ENCODE measurements at regions not wholly inside any gene's neighbourhood (a gene's known extent, or its start where the extent isn't known, plus 50 kb on each side); places are given as distances from the start of the nearest gene placed in this dataset.
"Not testable (repeated sequence)": the region's sequence is repeated elsewhere in the genome, so short reads cannot be mapped to it uniquely, and the experiment has no call there.

GRCh38 chr14:38367922-38368321 is 112.0 kb upstream of the CLEC14A start:
- Histone ChIP-seq H3K4me3 (no peak overlapping the region), H3K4me1 (no peaks in the 10 kb centered on the region), H3K36me3 (no peaks in the 10 kb centered on the region), H3K27me3 (ENCODE audit: low read depth) (no peaks in the 10 kb centered on the region), H3K9me3 (no peaks in the 10 kb centered on the region), H3K27ac (no peak overlapping the region)
- intact Hi-C loops (cut with DNase I) = no loop called here
- no peak for TF ChIP-seq CTCF (IDR thresholded peaks at IDR 0.05)
- DNase-seq (no peak), ATAC-seq (no peak)

- no peaks in the 10 kb centered on the region for H3K27me3 ChIP-seq (ENCODE audit: low read depth)
- ATAC-seq (no peak), DNase-seq (no peak)
- no peak for TF ChIP-seq CTCF (IDR thresholded peaks at IDR 0.05)
- no peaks in the 10 kb centered on the region for H3K9me3 ChIP-seq
- H3K4me1 ChIP-seq = no peaks in the 10 kb centered on the region
- no peaks in the 10 kb centered on the region for H3K36me3 ChIP-seq
- intact Hi-C loops (cut with DNase I) = no loop called here
- no peak overlapping the region for H3K27ac ChIP-seq
- no peak overlapping the region for H3K4me3 ChIP-seq
Observed at GRCh38 chr14:38366374-38366773, 110.5 kb upstream of the CLEC14A start.

GRCh38 chr14:38363217-38363616 is 107.3 kb upstream of the CLEC14A start:
- Histone ChIP-seq H3K4me1 (no peaks in the 10 kb centered on the region), H3K36me3 (no peaks in the 10 kb centered on the region), H3K27me3 (ENCODE audit: low read depth) (no peaks in the 10 kb centered on the region), H3K4me3 (no peak overlapping the region), H3K9me3 (no peaks in the 10 kb centered on the region), H3K27ac (no peak overlapping the region)
- ATAC-seq (no peak), DNase-seq (no peak)
- no peak for TF ChIP-seq CTCF (IDR thresholded peaks at IDR 0.05)
- intact Hi-C loops (cut with DNase I) = no loop called here

GRCh38 chr14:38357557-38357956 is 101.7 kb upstream of the CLEC14A start:
- intact Hi-C loops (cut with DNase I) = no loop called here
- Histone ChIP-seq H3K4me3 (no peak overlapping the region), H3K36me3 (no peaks in the 10 kb centered on the region), H3K9me3 (no peaks in the 10 kb centered on the region), H3K27me3 (ENCODE audit: low read depth) (no peaks in the 10 kb centered on the region), H3K4me1 (no peaks in the 10 kb centered on the region), H3K27ac (no peak overlapping the region)
- no peak for TF ChIP-seq CTCF (IDR thresholded peaks at IDR 0.05)
- ATAC-seq (no peak), DNase-seq (no peak)

- ATAC-seq; H3K36me3 ChIP-seq; H3K4me3 ChIP-seq; H3K27ac ChIP-seq; intact Hi-C loops (cut with DNase I); H3K4me1 ChIP-seq; H3K9me3 ChIP-seq; H3K27me3 ChIP-seq (ENCODE audit: low read depth); DNase-seq: not testable (repeated sequence)
Observed at GRCh38 chr14:38355473-38355872, 99.6 kb upstream of the CLEC14A start.

GRCh38 chr14:38350102-38350501 is 94.2 kb upstream of the CLEC14A start:
- no peak for ATAC-seq
- intact Hi-C loops (cut with DNase I) = no loop called here
- no peak for TF ChIP-seq CTCF (IDR thresholded peaks at IDR 0.05)

More at GRCh38 chr14:38350102-38350501, 94.2 kb upstream of the CLEC14A start:
- Histone ChIP-seq H3K9me3 (no peaks in the 10 kb centered on the region), H3K36me3 (no peaks in the 10 kb centered on the region), H3K27me3 (ENCODE audit: low read depth) (no peaks in the 10 kb centered on the region), H3K4me3 (no peak overlapping the region), H3K27ac (no peak overlapping the region), H3K4me1 (no peaks in the 10 kb centered on the region)
- DNase-seq = no peak
